HT1080 (cell line): ENCODE measurements at regions not wholly inside any gene's neighbourhood (a gene's known extent, or its start where the extent isn't known, plus 50 kb on each side); places are given as distances from the start of the nearest gene placed in this dataset.
A peak's percentile ranks its signal among the peaks of the same experiment; 100 is the strongest.

ENCODE experiments used
- DNase-seq: peaks from one replicate; pipeline ENCODE4 v3.0.0-alpha.2; 2015; ENCODE audit warnings: low read depth

DNA sequence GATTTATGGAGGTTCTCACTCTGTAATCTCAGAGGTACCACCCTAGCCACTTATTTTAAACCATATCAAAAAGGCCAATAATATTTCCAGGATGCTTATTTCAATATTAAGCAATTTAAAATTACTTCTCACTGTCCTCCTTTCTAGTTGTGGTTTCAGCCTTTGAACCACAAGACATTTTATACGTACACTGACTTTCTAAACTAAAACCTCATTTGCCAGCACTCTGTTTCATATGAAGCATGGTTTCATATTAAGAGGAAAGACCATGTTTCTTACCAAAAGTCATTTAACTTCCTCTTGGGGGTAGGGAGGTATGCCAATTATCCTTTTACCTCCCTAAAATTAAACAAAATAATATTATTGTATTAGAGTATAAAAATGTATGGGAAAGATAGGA, 399.8 kb downstream of the CDH7 start:
- DNase-seq, result no peak

DNA sequence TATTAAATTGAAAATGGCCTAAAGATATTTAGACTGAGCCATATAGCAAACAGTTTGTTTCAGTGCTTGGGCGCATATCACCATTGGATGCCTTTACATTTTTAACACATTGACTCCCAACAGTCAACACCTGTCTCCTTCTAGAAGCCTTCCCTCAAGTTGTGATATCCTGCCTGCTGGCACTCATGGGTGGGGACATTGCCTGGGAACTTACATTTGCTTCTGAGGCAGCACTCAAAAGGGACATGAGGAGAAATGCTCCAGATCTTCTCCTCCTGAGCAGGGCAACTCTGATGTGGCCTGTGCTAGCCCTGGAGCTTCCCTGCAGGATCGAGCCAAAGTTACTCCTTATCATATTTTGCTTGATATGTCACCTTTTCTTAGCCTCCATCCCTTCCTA, 392.2 kb downstream of the CDH7 start:
- DNase-seq, result no peak

DNA sequence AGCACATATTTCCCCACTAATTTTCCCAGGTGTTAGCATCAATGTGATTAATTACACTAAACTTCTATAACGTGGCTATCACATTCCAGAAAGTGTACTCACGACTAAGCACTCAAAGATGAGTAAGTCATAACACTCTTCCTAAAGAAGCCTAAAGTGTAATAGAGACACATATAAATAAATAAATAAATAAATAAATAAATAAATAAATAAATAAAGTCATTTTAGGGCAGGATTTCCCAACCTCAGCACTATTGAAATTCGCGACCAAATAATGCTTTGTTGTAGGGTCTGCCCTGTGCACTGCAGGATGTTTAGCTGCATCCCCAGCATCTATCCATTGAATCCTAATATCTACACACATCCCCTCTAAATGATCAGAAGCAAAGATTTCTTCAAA, 390.9 kb downstream of the CDH7 start:
- no peak for DNase-seq

DNA sequence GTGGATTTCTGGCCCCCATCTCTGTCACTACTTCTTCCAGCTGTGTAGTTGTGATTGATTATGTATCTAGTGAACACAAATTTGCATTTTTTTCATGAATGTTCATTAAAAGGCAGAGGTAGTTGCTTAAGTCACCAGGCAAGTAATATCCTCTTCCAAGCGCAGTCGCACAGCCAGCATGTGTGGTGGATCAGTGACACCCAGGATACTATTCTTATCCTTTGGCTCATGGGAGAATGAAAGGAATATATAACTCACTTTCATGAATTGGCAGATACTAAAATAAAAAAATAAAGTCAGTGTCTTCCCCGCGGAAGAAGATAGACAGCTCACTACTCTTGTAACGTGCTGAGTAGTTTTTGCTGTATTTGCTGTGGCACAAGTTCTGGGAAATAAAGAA, 387.8 kb downstream of the CDH7 start:
- DNase-seq, result no peak

DNA sequence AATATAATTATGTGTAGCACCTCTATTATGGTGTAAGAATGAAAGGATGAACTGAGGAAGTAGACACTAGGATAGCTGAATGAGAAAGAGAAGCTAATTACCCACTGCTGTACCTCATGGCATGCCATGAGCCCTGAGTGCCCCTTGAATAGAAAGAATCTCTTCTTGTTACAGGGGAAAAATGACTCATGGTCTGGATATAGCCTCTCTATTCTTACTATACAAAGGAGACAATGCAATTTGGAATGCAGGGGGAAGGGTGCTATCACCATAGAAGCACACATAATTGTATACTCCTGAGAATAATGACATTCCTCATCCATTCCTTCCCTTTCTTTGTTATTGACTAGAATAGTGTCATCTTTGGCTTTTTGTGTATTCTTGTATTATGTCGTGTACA, 385.2 kb downstream of the CDH7 start:
- DNase-seq, result peak; percentile 82

DNA sequence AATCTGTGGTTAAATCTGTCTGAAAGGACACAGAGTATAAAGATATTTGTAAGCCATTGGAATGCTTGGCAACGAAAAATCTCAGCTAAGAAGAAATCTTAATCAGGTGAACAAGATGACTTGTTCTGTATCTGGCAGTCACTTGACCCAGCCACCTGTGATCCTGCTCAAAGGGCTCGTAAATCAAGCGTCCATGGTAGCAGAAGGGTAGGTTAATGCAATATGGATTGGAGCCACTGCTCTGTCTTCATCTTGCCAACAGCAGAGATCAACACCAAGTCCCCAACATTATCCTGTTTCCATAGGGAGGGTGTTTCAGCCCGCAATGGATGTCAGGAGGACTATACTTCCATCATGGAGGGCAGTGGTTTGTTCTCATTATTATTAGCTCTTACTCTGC, 378.4 kb downstream of the CDH7 start:
- DNase-seq, result no peak

DNA sequence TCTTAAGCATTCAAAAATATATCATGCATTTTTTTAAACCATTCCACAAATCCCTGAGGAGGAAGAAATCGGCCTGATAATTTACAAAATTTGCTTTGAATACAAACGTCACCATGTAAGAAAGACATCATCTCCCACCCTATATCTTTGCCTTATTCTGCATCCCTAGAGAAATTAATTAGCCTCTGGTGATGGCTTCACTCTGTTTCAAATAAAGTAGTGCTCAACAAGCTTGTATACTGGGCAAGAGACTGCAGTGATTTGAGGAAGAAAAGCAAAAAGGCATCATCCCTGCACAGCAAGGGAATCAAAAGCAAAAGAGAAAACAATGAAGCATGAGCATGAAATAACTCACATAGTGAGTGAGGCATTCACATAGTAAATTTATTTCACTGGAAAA, 375.5 kb downstream of the CDH7 start:
- DNase-seq, result no peak

DNA sequence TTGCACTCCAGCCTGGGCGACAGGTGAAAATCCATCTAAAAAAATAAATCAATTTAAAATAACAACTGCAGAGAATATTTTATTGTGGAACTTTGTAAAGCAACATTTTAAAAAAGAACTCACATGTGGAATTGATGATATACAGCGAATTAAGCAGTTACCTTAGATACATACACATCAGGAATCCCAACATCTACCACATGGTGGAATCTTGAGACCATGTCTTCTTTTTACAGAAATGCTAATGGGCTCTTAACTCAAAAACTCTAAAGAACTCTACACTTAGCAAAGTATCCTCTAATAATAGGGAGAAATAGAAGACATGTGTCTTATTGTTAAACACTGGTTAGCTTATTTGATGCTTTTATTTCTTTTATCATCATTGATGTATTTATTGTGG, 373.6 kb downstream of the CDH7 start:
- no peak for DNase-seq

DNA sequence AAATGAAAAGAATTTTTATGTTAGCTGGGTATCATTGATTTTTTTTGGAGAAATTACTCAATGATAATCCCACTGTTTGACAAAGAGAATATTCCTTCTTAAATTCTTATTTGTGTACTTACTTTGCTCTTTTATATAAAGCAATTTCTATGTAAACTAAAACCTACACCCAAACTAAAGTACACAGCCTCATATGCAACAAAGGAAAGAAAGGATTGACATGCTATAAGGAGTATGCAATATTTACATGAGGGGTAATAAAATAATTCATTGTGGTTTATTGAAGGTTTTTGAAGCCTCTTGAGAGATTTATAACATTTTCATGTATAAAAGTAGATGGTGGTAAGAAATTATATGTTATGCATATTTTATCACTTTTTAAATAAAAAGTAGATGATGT, 368.5 kb downstream of the CDH7 start:
- DNase-seq, result no peak

DNA sequence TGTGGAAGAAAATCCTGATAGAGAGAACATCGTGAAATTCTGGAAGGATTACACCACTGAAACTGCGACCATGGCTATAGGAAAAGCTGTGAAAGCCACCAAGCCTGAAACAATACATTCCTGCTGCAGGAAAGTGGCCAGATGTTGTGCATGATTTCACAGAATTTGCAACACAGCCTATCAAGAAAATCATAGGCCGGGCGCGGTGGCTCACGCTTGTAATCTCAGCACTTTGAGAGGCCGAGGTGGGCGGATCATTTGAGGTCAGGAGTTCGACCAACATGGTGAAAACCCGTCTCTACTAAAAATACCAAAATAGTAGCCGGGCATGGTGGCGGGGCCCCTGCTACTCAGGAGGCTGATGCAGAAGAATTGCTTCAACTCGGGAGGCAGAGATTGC, 360.2 kb downstream of the CDH7 start:
- no peak for DNase-seq

DNA sequence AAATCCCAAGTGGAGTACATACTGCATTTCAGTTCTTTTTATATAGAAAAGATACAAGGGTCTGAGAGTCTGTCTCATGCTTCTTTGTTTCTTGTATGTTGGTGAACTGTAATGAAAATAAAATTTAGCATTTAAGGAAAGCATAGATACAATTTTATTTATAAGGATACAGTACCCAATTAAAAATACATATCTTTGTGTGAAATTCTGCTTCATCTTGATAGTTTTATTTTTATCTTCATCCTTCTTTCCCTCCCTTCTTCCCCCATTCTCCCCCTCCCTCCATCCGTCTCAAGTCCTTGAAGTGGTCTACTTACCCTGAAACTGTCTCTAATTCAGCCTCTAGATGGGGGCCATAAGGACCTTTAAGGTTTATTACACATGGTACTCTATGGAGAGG, 359.8 kb downstream of the CDH7 start:
- no peak for DNase-seq

DNA sequence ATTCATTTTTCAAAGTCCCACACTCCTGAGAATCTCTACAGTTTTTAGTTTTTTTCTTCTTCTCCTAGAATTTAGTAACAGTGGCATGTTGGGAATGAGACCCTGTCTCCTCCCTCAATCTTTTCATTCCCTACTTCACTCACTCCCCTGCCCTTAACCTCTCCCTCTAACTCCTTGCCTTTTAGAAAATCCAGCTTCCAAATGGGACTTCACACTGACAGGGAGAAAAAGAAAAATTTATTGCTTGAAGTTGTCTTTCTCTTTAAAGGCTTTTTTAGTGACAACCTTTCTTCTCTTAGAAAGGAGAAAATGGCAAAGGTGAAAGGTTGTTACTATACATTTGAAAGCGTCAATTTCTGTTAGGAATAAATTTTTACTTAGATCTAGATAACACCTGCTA, 359.2 kb downstream of the CDH7 start:
- DNase-seq, result no peak

DNA sequence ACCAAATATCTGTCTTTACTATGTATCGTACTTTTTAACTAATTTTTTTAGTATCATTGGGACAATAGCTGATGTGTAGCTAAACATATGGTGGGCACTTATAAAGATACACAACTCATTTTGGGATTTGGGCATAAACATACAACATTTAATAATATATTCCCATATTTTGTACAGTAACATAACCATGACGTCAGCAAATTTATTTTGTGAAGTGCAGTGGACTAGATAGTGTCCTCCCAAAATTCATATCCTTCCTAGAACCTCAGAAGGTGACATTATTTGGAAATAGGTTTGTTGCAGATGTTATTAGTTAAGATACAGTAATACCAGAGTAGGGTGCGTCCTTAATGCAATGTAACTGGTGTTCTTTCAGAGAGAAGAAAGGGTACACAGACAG, 356.7 kb downstream of the CDH7 start:
- DNase-seq, result no peak

DNA sequence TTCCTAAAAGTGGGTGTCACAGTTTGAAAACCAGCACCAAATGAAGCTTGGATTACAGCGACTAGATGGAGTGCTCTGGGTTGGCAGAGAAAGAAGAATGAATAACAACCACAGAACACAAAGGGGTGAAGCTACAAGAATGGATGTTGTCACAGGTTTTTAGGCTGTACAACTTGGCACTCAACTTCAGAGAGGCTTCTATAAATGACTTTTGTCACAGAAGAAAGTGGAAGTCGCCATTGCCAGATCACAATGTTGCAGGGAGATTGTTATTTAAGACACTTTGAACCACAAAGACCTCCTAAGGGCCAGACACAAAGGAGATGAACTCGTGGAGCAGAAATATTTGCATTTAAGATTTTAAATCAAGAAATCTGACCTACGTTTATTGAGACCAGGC, 354.2 kb downstream of the CDH7 start:
- DNase-seq, result no peak

DNA sequence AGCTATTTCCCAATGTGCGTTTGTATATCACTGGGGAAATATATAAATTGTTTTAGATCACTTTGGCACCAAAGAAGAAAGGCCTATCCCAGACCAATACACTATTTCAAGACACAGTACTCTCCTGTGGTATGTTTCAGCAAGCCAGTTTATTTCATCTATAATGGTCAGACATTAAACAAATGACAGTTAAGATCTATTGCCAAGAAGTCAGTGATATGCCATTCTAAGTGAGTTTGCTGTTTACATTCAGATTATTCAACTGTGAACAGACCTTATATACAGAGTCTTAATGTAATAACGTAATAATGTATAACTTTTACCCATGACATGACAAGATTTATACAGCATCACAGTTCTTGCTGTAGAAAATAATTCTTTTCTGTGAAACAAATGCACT, 352.7 kb downstream of the CDH7 start:
- DNase-seq, result no peak

DNA sequence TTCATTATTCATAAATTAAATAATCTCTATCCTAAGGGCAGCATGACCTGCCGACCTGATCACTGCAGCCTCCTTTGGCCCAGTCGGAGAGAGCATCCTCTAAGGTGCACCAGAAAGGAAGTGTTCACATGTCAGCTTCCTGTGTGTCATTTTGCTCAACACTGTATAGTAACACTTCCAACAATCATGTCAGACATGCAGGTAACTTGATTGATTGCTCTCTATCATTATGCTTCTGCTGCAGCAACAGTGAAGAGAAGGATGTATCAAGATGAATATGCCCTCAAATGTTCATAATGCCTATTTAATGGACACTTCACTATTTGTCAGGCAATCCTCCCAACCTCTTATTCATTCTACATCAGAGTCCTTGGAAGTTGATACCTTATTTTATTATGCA, 332.3 kb downstream of the CDH7 start:
- no peak for DNase-seq

DNA sequence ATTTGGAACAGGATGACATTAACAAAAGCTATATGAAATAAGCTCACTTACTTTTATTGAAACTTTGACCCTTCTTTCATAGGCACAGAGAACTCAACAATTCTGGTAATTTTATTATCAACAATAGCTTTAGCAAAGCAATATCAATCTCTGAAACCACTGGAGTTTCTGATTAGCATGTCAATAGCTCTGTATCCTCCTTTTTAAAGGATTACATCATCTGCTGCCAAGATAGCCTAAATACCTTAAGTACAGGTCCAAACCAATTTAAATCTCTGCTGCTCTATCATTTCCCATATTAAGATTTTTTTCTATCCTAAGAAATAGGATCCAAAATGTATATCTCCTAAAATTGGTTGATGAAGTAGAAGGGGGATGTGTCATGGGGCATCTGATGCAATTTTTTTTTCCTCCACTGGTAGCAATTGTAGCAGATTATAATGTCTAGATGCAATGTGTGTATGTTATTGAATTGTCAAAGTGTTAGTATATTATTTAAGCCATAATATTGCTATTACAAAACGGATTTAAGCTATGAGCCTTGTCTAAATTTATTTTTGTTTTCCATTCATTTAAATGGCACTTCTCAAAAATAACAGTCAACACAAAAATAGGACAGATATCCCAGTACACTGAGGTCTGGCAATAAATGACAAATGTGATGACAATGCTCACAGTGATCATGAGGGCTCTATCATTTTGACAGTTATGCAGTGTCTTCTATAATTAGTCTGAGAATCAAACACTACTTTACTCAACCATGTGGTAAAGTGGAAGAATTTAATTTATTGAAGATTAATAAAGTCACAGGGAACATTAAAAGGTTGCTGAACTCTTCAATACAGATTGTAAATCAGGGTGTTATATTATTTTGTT, 328.4 kb downstream of the CDH7 start:
- no peak for DNase-seq

DNA sequence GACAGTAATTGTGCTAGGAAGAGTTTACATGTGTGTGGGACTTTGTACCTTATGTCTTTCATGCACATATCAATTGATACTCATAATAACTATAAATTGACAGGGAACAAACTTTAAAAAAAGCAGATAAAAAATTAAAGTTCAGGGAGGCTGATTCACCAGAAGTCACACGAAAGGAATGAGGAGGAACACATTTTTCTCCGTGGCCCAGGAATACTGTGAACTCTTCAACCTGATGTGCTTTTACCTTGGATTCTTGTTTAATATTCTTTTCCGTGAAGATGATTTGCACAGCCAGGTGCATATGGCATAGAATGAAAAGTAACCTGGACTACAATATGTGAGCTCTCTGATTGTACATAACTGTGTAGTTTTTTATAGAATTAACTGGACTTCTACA, 326.3 kb downstream of the CDH7 start:
- no peak for DNase-seq

DNA sequence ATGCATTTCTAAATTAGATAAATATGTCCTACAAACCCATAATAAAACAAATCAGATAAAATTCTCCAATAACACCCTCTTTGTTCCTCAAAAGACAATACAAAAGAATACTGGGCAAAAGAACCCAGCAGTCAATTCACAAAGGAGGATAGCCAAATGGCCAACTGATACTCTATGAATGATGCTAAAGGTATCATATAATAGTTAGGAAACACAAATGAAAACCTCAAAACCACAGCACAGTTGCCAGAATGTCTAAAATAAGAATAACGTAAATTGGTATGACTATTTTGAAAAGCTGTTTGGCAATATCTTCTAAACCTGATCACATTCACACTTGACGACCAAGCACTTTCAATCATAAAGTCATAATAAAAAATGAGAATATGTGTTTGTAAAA, 315.4 kb downstream of the CDH7 start:
- DNase-seq, result no peak

DNA sequence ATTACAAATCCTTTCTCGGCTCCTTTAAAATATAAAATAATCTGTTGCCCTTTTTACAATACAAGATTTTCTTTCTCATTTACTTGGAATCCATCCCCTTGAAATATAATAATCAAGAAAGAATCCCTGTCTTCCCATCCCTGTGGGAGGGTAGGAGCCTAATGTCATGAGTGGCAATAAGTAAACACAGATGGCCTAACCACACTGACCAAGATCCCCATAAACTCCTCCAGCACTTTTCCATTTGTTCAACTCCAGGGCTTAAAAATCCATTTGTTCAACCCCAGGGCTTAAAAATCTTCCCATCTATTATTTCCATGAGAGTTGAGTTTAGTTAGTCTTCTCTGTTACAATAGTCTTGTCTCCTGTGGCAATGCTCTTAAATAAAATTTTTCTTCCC, 297.6 kb downstream of the CDH7 start:
- DNase-seq, result peak; percentile 54

DNA sequence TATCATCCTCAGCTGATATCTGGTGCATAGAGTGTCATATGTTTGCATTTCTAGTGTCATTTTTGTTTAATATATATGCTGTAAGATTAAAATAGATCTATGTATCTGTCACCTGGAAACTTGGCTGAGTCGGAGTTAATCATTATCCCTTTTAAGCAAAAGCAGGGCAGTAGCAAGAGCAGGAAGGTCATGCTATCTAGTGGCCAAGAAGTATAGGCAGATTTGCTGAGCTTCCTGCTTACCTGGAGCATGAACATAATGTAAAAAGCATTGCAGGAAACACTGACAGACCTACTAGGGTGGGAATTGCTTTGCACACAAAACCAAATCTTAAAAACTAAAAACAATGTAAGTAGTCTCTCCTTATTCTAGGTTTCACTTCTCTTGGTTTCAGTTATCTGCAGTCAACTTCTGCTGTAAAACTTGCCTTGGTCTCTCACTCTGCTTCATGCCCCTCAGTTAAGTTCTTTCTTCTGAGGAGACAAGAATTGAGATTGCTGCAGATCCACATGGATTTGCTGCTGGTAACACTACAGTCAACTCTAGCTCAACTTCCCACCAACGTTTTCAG, 295.3 kb downstream of the CDH7 start:
- DNase-seq, result no peak

DNA sequence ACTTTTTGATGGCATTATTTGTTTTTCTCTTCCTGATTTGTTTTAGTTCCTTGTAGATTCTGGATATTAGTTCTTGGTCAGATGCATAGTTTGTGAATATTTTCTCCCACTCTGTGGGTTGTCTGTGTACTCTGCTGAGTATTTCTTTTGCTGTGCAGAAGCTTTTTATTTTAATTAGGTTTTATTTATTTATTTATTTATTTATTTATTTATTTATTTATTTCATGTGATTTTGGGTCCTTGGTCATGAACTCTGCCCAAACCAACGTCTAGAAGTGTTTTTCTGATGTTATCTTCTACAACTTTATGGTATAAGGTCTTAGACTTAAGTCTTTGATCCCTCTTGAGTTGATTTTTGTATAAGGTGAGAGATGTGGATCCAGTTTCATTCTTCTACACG, 292.2 kb downstream of the CDH7 start:
- no peak for DNase-seq

DNA sequence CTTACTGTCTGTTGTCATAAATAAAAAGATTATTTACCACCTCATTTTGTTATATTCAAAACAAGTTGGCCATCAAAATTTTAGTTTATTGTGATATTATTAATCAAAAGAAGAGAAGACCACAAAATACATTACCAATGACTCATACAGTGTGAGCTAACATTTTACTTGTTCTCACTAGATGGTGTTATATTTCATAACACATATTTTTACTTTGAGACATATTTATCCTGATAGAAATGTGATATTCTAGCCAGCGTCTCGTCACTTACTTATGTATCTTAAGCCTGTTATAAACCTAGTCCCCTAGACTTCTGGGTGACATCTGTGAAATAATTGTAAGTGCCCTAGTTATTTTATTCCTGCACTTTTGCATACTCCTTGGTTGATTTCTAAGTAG, 263.2 kb downstream of the CDH7 start:
- DNase-seq, result peak; percentile 46
